K562 (cell line): ENCODE measurements at regions not wholly inside any gene's neighbourhood (a gene's known extent, or its start where the extent isn't known, plus 50 kb on each side); places are given as distances from the start of the nearest gene placed in this dataset.
A peak's percentile ranks its signal among the peaks of the same experiment; 100 is the strongest.

Experiments used
- ATAC-seq: fragments of 200-7000 bp; cut with Tn5 transposase; 3 replicates; pipeline ENCODE4 v1.9.1; 2020; ENCODE audit warnings: moderate library complexity
- BruUV-seq: library from RNA; stranded (reverse); fragments of 400-500 nt; replicated peaks from 2 replicates; lab custom pipeline; 2021; lab: Mats Ljungman, UMichigan
- CTCF ChIA-PET: fragments of 300-600 bp; formaldehyde crosslinking; extraction: SDS; loops from one replicate; lab custom pipeline; 2021; ENCODE audit warnings: low intra/inter-chr PET ratio; lab: Yijun Ruan, JAX
- POLR2A ChIA-PET: fragments of 300-600, 350-650 bp; sonication (Branson Sonifier 250); formaldehyde crosslinking; extraction: SDS; loops from one replicate; lab custom pipeline; 2021; ENCODE audit warnings: antibody characterized with exemption, inconsistent platforms; lab: Yijun Ruan, JAX
- DNase-seq, 4 experiments: peaks; one replicate each; pipeline versions ENCODE4 v3.0.0 to v3.0.0-alpha.2; 2011 to 2018; ENCODE audit warnings: low spot score in 3 of 4, mixed read lengths in 3 of 4; ENCODE audit errors: extremely low read depth in 1 of 4
- FAIRE-seq: peaks from 2 replicates; lab custom pipeline; 2011; peaks lifted over from hg19 to GRCh38; lab: Jason Lieb, UNC
- H2AFZ ChIP-seq: 2 replicates; pipeline ENCODE4 v1.6.0; 2011; ENCODE audit warnings: low read depth, low read length, control low read depth, inconsistent platforms
- H3K27ac ChIP-seq: fragments of 200-600 bp; 3 replicates; pipeline ENCODE4 v1.8.0; 2011; ENCODE audit warnings: low read depth, mild to moderate bottlenecking, control low read depth, inconsistent platforms, low read length, moderate library complexity, mixed read lengths; ENCODE audit errors: extremely low read depth
- H3K27me3 ChIP-seq, 2 experiments: fragments of 300-600 bp in 1 of 2; 2 replicates in 1 of 2; 3 replicates in 1 of 2; pipeline versions ENCODE4 v1.6.0 to v1.8.0; 2011; ENCODE audit warnings: inconsistent platforms in 2 of 2, low read length in 2 of 2, mild to moderate bottlenecking in 1 of 2, mixed read lengths in 1 of 2, moderate library complexity in 1 of 2; ENCODE audit not compliant: control insufficient read depth in 2 of 2, insufficient read depth in 2 of 2
- H3K36me3 ChIP-seq: fragments of 300-600 bp; 3 replicates; pipeline ENCODE4 v1.8.0; 2011; ENCODE audit warnings: mild to moderate bottlenecking, low read length, inconsistent platforms; ENCODE audit not compliant: control insufficient read depth, insufficient read depth
- H3K4me1 ChIP-seq, 2 experiments: fragments of 200-600 bp in 1 of 2; replicated peaks in 1 of 2; 2 replicates in 1 of 2; 3 replicates in 1 of 2; pipeline versions ENCODE4 v1.5.1 to v1.8.0; 2011; ENCODE audit warnings: inconsistent platforms in 2 of 2, low read length in 2 of 2, mild to moderate bottlenecking in 1 of 2, mixed read lengths in 1 of 2, moderate library complexity in 1 of 2; ENCODE audit not compliant: control insufficient read depth in 2 of 2, insufficient read depth in 2 of 2
- H3K4me2 ChIP-seq: 2 replicates; pipeline ENCODE4 v1.6.1; 2011; ENCODE audit warnings: low read length, control low read depth, inconsistent platforms, mixed read lengths; ENCODE audit not compliant: insufficient read depth
- H3K4me3 ChIP-seq: fragments of 200-600 bp; sonication (generic), shearing (Covaris generic); 2 replicates; pipeline ENCODE4 v1.5.1; 2016; ENCODE audit warnings: control low read depth, inconsistent platforms
- H3K79me2 ChIP-seq: fragments of 200-600 bp; 3 replicates; pipeline ENCODE4 v1.8.0; 2011; ENCODE audit warnings: low read length, inconsistent platforms; ENCODE audit not compliant: control insufficient read depth, insufficient read depth
- H3K9ac ChIP-seq, 2 experiments: 2 replicates each; pipeline versions ENCODE4 v1.6.0 to v1.6.1; 2011; ENCODE audit warnings: low read depth in 2 of 2, low read length in 2 of 2, control low read depth in 1 of 2, inconsistent platforms in 1 of 2, mild to moderate bottlenecking in 1 of 2, mixed read lengths in 1 of 2; ENCODE audit not compliant: insufficient read depth in 1 of 2
- H3K9me1 ChIP-seq: one replicate; pipeline ENCODE4 v1.6.0; 2011; ENCODE audit warnings: inconsistent platforms, mild to moderate bottlenecking, low read length, moderate library complexity; ENCODE audit not compliant: control insufficient read depth, insufficient read depth
- H3K9me3 ChIP-seq: replicated peaks from 2 replicates; pipeline ENCODE4 v1.5.1; 2011; ENCODE audit warnings: low read depth, low read length, inconsistent platforms; ENCODE audit not compliant: control insufficient read depth, insufficient read depth
- H4K20me1 ChIP-seq: replicated peaks from 2 replicates; pipeline ENCODE4 v1.6.1; 2011; ENCODE audit warnings: low read length, inconsistent platforms, mixed read lengths; ENCODE audit not compliant: control insufficient read depth, insufficient read depth
- CBX3 ChIP-seq, 2 experiments: IDR thresholded peaks; 1 replicate in 1 of 2; 2 replicates in 1 of 2; pipeline ENCODE4 v1.6.1; 2012; ENCODE audit warnings: inconsistent platforms in 2 of 2, low read length in 2 of 2, borderline replicate concordance in 1 of 2, control low read depth in 1 of 2
- DDX20 ChIP-seq: fragments of 450-650 bp; IDR thresholded peaks from 2 replicates; pipeline ENCODE4 v1.6.1; 2016; ENCODE audit warnings: missing genetic modification characterization, low read depth, mild to moderate bottlenecking, missing compliant biosample characterization, moderate library complexity
- PKNOX1 ChIP-seq: fragments of 450-650 bp; IDR thresholded peaks from 2 replicates; pipeline ENCODE4 v1.6.1; 2016
- RBM14 ChIP-seq: fragments of 200-400 bp; formaldehyde crosslinking; IDR thresholded peaks from 2 replicates; pipeline ENCODE4 v1.6.1; 2018; ENCODE audit warnings: low read depth, mild to moderate bottlenecking, low read length, moderate library complexity, borderline replicate concordance; ENCODE audit not compliant: insufficient read depth
- SP1 ChIP-seq: sonication (generic); formaldehyde crosslinking; IDR thresholded peaks from 2 replicates; pipeline ENCODE4 v1.8.1; 2022; ENCODE audit warnings: mild to moderate bottlenecking, missing genetic modification reagents
- ZFP30 ChIP-seq: fragments of 250-450 bp; sonication (Bioruptor Pico); IDR thresholded peaks from 2 replicates; pipeline ENCODE4 v1.8.0; 2022; ENCODE audit warnings: moderate library complexity, mild to moderate bottlenecking, inconsistent platforms, borderline replicate concordance
- WGBS: fragments of 100-300 bp; shearing (Covaris generic); methylation state at CpG from one replicate; pipeline ENCODE4 v1.1.6; 2016; ENCODE audit warnings: low coverage, mixed read lengths; ENCODE audit not compliant: insufficient coverage; ENCODE audit errors: missing lambda C conversion rate; 5-methylcytosine and 5-hydroxymethylcytosine counted together
- in situ Hi-C: fragments of 300-500 bp; cut with MboI; formaldehyde crosslinking; loops from 4 replicates; pipeline ENCODE4 v1.15.0; 2018; ENCODE audit warnings: inconsistent platforms, mixed read lengths
- intact Hi-C: fragments of 100-400 bp; cut with micrococcal nuclease; formaldehyde crosslinking; loops from 2 replicates; pipeline ENCODE4 v1.14.2; 2022
- TF ChIP-seq, protein P1 (sequence below): sonication (generic); formaldehyde crosslinking; IDR thresholded peaks from 2 replicates; pipeline ENCODE4 v1.8.1; 2023; ENCODE audit warnings: missing genetic modification reagents, mild to moderate bottlenecking, borderline replicate concordance
- TF ChIP-seq, protein P2 (sequence below): fragments of 250-450 bp; sonication (Bioruptor Pico); IDR thresholded peaks from 2 replicates; pipeline ENCODE4 v1.5.0; 2021
- TF ChIP-seq, protein P3 (sequence below): IDR thresholded peaks from 2 replicates; pipeline ENCODE4 v1.6.1; 2012; ENCODE audit warnings: low read depth, low read length, improper control_type of control experiment, borderline replicate concordance

DNA sequence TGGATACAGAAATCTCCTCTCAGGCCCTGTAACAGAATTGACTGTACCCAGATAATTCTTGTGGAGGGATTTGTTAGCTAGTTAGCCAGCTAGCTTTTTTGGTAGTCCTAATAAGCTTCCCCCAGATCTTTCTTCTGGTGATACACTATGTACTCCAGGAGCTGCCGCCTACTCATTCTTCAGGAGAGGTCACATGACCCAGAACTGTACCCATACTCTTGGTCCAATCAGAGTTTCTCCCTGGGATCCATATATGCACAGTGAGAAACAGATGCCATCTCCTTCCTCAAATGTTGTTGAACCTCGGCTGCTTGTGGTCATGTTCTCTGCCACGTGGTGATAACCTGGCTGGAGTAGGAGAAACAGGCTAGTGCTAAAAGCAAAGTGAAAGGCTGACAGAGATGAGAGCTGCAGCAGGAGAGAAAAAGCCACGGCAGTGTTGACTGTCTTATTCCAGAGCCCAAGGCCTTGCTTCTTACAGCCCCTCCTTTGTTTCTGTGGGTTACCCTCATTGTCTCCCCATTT is 123.0 kb upstream of the RFX3 start (continued):
- TF ChIP-seq CBX3 (IDR thresholded peaks at IDR 0.05; ENCODE audit: borderline replicate concordance in 1 of 2, low read length in 2 of 2) (no peak), RBM14 (no peak)
- TF ChIP-seq, protein P1, sequence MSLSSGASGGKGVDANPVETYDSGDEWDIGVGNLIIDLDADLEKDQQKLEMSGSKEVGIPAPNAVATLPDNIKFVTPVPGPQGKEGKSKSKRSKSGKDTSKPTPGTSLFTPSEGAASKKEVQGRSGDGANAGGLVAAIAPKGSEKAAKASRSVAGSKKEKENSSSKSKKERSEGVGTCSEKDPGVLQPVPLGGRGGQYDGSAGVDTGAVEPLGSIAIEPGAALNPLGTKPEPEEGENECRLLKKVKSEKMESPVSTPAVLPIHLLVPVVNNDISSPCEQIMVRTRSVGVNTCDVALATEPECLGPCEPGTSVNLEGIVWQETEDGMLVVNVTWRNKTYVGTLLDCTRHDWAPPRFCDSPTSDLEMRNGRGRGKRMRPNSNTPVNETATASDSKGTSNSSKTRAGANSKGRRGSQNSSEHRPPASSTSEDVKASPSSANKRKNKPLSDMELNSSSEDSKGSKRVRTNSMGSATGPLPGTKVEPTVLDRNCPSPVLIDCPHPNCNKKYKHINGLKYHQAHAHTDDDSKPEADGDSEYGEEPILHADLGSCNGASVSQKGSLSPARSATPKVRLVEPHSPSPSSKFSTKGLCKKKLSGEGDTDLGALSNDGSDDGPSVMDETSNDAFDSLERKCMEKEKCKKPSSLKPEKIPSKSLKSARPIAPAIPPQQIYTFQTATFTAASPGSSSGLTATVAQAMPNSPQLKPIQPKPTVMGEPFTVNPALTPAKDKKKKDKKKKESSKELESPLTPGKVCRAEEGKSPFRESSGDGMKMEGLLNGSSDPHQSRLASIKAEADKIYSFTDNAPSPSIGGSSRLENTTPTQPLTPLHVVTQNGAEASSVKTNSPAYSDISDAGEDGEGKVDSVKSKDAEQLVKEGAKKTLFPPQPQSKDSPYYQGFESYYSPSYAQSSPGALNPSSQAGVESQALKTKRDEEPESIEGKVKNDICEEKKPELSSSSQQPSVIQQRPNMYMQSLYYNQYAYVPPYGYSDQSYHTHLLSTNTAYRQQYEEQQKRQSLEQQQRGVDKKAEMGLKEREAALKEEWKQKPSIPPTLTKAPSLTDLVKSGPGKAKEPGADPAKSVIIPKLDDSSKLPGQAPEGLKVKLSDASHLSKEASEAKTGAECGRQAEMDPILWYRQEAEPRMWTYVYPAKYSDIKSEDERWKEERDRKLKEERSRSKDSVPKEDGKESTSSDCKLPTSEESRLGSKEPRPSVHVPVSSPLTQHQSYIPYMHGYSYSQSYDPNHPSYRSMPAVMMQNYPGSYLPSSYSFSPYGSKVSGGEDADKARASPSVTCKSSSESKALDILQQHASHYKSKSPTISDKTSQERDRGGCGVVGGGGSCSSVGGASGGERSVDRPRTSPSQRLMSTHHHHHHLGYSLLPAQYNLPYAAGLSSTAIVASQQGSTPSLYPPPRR (CRISPR knock-in tag), result no peak
- TF ChIP-seq, protein P2, sequence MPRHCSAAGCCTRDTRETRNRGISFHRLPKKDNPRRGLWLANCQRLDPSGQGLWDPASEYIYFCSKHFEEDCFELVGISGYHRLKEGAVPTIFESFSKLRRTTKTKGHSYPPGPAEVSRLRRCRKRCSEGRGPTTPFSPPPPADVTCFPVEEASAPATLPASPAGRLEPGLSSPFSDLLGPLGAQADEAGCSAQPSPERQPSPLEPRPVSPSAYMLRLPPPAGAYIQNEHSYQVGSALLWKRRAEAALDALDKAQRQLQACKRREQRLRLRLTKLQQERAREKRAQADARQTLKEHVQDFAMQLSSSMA, result no peak

GRCh38 chr9:3648266-3648665 is 122.5 kb upstream of the RFX3 start:
- Histone ChIP-seq H2AFZ (no peak overlapping the region), H4K20me1 (no peaks in the 10 kb centered on the region), H3K4me3 (no peak overlapping the region), H3K4me1 (no peaks in the 10 kb centered on the region), H3K9me1 (no peaks in the 10 kb centered on the region), H3K27me3 (no peaks in the 10 kb centered on the region), H3K79me2 (no peaks in the 10 kb centered on the region), H3K36me3 (no peaks in the 10 kb centered on the region), H3K9ac (no peak overlapping the region), H3K4me2 (no peak overlapping the region), H3K27ac (no peak overlapping the region), H3K9me3 (no peaks in the 10 kb centered on the region)
- ChIA-PET CTCF (interaction anchor here (0.7 kb wide), 1 partner anchor 466 kb away, joined by 3 read pairs; no protein-coding TSS in a partner anchor), POLR2A (no interaction called here)
- TF ChIP-seq DDX20 (tag) (no peak), PKNOX1 (peak; percentile 39), SP1 (CRISPR knock-in tag) (no peak), ZFP30 (CRISPR knock-in tag) (no peak)
- TF ChIP-seq, protein P3, sequence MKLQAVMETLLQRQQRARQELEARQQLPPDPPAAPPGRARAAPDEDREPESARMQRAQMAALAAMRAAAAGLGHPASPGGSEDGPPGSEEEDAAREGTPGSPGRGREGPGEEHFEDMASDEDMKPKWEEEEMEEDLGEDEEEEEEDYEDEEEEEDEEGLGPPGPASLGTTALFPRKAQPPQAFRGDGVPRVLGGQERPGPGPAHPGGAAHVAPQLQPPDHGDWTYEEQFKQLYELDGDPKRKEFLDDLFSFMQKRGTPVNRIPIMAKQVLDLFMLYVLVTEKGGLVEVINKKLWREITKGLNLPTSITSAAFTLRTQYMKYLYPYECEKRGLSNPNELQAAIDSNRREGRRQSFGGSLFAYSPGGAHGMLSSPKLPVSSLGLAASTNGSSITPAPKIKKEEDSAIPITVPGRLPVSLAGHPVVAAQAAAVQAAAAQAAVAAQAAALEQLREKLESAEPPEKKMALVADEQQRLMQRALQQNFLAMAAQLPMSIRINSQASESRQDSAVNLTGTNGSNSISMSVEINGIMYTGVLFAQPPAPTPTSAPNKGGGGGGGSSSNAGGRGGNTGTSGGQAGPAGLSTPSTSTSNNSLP, result no peak
- FAIRE-seq (no peak), ATAC-seq (no peak), DNase-seq (no peak)
- BruUV-seq, result no TSS peak
- intact Hi-C loops, result no loop called here
- in situ Hi-C loops, result no loop called here
- WGBS, result 59% methylated on average over 6 of the region's 6 CpGs
